GM10248 (cell line): ENCODE measurements at regions not wholly inside any gene's neighbourhood (a gene's known extent, or its start where the extent isn't known, plus 50 kb on each side); places are given as distances from the start of the nearest gene placed in this dataset.

Source experiments
- CTCF ChIA-PET: fragments of 300-600 bp; sonication (Branson Sonifier 250); formaldehyde crosslinking; extraction: SDS; loops from one replicate; lab custom pipeline; 2021; ENCODE audit warnings: antibody characterized with exemption; lab: Yijun Ruan, JAX
- POLR2A ChIA-PET: fragments of 350-650 bp; sonication (Branson Sonifier 250); formaldehyde crosslinking; extraction: SDS; loops from one replicate; lab custom pipeline; 2020; ENCODE audit warnings: antibody characterized with exemption; lab: Yijun Ruan, JAX
- DNase-seq: peaks from one replicate; pipeline ENCODE4 v3.0.0; 2012; ENCODE audit errors: extremely low spot score
- TF ChIP-seq, protein P1 (sequence below): IDR thresholded peaks from 2 replicates; pipeline ENCODE4 v1.5.1; 2012; ENCODE audit warnings: mild to moderate bottlenecking, low read depth; ENCODE audit errors: extremely low read depth, missing control alignments, control extremely low read depth

DNA sequence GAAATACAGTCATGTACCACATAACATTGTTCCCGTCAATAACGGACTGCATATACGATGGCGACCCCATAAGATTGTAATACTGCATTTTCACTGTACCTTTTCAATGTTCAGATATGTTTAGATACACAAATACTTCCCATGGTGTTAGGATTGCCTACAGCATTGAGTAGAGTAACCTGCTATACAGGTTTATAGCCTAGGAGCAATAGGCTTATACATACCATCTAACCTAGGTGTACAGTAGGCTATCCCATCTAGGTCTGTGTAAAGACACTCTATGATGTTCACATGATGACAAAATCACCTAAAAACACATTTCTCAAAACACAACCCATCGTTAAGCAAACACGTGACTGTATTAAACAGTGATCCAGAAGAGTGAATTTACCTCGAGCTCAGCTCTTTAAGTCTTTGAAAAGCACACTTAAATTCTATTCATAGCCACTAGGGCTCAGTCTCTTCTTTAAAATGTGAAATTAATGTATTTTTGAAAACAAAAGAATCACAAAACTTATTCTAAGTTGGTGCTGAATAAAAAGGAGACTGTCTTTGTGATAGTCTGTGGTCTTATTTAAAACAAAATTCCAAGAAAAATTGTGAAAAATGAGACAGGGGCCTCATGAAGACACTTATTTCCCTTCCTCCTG, 239.1 kb upstream of the ARID2 start:
- TF ChIP-seq, protein P1, sequence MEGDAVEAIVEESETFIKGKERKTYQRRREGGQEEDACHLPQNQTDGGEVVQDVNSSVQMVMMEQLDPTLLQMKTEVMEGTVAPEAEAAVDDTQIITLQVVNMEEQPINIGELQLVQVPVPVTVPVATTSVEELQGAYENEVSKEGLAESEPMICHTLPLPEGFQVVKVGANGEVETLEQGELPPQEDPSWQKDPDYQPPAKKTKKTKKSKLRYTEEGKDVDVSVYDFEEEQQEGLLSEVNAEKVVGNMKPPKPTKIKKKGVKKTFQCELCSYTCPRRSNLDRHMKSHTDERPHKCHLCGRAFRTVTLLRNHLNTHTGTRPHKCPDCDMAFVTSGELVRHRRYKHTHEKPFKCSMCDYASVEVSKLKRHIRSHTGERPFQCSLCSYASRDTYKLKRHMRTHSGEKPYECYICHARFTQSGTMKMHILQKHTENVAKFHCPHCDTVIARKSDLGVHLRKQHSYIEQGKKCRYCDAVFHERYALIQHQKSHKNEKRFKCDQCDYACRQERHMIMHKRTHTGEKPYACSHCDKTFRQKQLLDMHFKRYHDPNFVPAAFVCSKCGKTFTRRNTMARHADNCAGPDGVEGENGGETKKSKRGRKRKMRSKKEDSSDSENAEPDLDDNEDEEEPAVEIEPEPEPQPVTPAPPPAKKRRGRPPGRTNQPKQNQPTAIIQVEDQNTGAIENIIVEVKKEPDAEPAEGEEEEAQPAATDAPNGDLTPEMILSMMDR, result no peak
- POLR2A ChIA-PET, result no interaction called here
- CTCF ChIA-PET, result no interaction called here

DNA sequence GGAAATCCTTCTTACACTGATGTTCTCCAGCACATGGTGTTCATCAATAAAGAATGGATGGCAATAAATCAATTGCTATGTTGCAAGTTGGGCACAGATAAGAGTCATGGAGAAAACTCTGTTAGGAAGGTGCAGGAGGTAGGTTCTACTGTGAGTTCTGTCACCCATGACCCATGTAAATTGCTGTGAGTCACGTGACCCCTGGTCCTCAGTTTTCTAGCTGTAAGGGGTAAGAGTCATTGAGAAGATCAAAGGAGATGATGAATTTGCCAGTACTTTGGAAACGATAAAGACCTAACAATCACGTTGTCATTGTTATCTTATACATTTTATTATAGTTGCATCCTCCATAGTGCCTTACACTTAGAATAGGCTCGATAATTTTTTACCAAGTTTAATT, 235.2 kb upstream of the ARID2 start:
- TF ChIP-seq, protein P1, result no peak
- ChIA-PET CTCF (interaction anchor here (1.3 to 1.6 kb wide), 3 partner anchors 8 to 39 kb away, joined by 3 to 5 read pairs (median 3); no protein-coding TSS in a partner anchor), POLR2A (no interaction called here)
- DNase-seq, result no peak

More for the DNA sequence above, 239.1 kb upstream of the ARID2 start:
- DNase-seq, result no peak

DNA sequence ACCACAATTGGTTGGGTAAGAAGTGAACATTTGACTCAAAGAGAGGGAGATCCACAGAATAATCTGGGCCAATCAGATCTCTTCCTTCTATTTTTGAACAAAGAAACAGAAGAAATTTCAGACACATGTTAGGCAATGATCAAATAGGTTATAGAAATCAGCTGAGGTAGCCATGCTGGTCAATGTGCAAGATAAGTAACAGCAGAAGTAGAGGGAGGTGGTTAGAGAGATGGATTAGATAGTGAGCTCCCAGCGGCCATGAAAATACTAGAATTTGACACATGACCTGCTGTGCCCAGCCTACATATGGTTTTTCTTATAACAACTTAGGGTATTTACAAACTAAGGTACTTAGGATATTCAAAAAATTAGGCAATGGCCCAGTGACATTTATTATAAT, 230.9 kb upstream of the ARID2 start:
- TF ChIP-seq, protein P1, result no peak
- CTCF ChIA-PET, result interaction anchor here (0.9 kb wide), 1 partner anchor 18 kb away, joined by 4 read pairs; no protein-coding TSS in a partner anchor
- POLR2A ChIA-PET, result no interaction called here
- no peak for DNase-seq

DNA sequence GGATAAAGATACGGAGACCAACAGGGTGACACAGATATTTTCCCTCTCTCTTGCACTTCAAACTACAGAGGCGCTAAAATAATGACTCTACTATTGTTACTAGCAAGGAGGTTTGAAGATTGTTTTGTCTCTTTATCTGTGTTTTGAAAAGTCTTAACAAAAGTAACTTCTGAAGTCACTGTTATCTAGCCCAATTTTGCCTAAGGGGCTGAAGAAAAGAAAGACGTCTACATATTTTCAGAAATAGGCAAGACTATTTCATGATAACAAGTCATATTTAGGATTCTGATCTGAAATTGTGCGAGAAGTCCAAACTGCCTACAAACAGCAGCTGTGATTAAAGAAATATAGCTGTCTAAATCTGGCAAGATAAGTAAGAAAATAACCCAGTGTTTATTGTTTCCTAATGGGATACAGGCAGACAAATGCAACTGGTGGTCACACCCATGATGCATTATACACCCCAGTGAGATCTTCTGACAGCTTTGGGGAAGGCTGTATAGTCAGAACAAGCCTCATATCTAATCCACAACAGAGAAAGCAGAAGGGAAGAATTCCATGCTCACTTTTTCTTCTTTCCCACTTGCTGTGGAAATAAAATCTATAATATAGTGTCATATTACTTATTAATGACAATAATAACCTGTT, 226.9 kb upstream of the ARID2 start:
- CTCF ChIA-PET, result no interaction called here
- POLR2A ChIA-PET, result no interaction called here

DNA sequence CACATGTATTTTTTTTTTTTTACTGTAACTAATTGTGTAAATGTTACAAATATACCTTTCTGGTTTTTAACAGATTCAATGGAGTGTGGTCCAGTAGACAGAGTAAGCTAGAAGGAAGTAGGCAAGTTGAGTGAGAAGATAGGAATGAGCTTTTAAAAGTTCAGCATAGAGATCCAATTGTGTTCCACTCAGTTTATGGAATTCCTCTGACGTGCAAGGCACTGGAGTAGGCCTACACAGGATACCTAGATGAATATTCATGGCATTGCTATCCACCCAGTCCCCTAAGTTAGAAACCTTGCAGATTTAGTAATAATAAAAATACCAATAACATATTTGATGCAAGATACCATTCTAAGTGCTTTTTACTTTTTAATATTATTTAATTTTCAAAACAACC, 225.6 kb upstream of the ARID2 start:
- ChIA-PET POLR2A (no interaction called here), CTCF (no interaction called here)
- no peak for DNase-seq
- TF ChIP-seq, protein P1, result no peak

More for the DNA sequence above, 226.9 kb upstream of the ARID2 start:
- DNase-seq, result no peak
- TF ChIP-seq, protein P1, result no peak

DNA sequence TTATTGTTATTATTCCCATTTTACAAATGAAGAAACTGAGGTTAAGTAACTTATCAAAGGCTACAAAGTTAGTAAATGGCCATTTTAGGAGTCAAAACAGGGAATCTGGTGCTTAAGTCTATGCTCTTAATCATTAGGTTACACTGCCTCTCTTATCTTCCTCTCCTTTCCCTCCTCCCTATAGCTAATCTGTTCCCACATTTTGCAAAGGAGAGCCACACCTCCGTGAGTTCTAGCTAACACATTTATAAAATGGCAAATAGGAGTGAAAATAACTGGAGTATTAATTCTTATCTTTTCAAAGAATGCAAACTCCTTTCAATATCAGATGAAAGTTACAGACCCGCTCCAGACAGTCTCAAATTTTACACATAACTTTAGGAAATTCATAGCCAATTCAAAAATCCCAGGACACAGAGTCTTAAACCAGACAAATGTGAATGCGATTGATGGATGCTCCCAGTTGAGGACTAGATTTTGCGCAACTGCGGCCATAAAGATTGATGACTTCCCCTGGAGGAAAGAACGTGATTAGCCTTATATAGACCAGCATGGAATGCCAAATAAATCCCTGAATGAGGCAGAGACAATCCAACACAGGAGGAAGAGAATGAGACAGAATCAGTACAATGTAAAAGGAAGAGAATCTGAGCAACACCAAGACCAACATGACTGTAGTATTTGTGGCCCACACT, 225.0 kb upstream of the ARID2 start:
- ChIA-PET POLR2A (no interaction called here), CTCF (no interaction called here)
- DNase-seq, result no peak
- TF ChIP-seq, protein P1, result no peak
